H1 (cell line): ENCODE measurements at regions not wholly inside any gene's neighbourhood (a gene's known extent, or its start where the extent isn't known, plus 50 kb on each side); places are given as distances from the start of the nearest gene placed in this dataset.

ENCODE experiments used
- CTCF ChIA-PET: fragments of 300-600 bp; sonication (Branson Sonifier 250); formaldehyde crosslinking; loops from one replicate; lab custom pipeline; 2021; ENCODE audit not compliant: partially characterized antibody; lab: Charles Lee
- POLR2A ChIA-PET: fragments of 300-600 bp; sonication (Branson Sonifier 250); formaldehyde crosslinking; loops from one replicate; lab custom pipeline; 2021; ENCODE audit warnings: inconsistent platforms; ENCODE audit not compliant: partially characterized antibody; lab: Charles Lee
- DNase-seq, 2 experiments: peaks; one replicate each; pipeline versions ENCODE4 v3.0.0 to v3.0.0-alpha.2; 2010 to 2022; ENCODE audit warnings: low spot score in 2 of 2, low read depth in 1 of 2, mixed read lengths in 1 of 2
- FAIRE-seq: peaks from 2 replicates; lab custom pipeline; 2011; peaks lifted over from hg19 to GRCh38; lab: Jason Lieb, UNC
- H2AFZ ChIP-seq: 2 replicates; pipeline ENCODE4 v1.8.1; 2012; ENCODE audit warnings: low read length, inconsistent platforms
- H2AK5ac ChIP-seq: 2 replicates; pipeline ENCODE4 v1.6.1; 2013; ENCODE audit warnings: low read depth, low read length
- H2BK120ac ChIP-seq: replicated peaks from 2 replicates; pipeline ENCODE3; 2013; ENCODE audit warnings: low read depth, low read length, inconsistent platforms
- H2BK12ac ChIP-seq: 2 replicates; pipeline ENCODE4 v1.6.1; 2013; ENCODE audit warnings: low read depth, low read length
- H2BK15ac ChIP-seq: 2 replicates; pipeline ENCODE4 v1.6.1; 2013; ENCODE audit warnings: low read length
- H2BK20ac ChIP-seq: 2 replicates; pipeline ENCODE4 v1.6.1; 2013; ENCODE audit warnings: low read length
- H2BK5ac ChIP-seq: 2 replicates; pipeline ENCODE4 v1.6.1; 2013; ENCODE audit warnings: low read depth, low read length
- H3K14ac ChIP-seq: 2 replicates; pipeline ENCODE4 v1.6.1; 2013; ENCODE audit warnings: inconsistent platforms; ENCODE audit not compliant: insufficient read length
- H3K18ac ChIP-seq: 2 replicates; pipeline ENCODE4 v1.6.1; 2013; ENCODE audit warnings: low read length; ENCODE audit errors: extremely low read depth
- H3K23ac ChIP-seq: 2 replicates; pipeline ENCODE4 v1.6.1; 2013; ENCODE audit warnings: inconsistent platforms; ENCODE audit not compliant: insufficient read length
- H3K23me2 ChIP-seq: 2 replicates; pipeline ENCODE4 v1.6.1; 2013; ENCODE audit warnings: low read depth, low read length
- H3K27ac ChIP-seq: 2 replicates; pipeline ENCODE4 v1.6.1; 2011; ENCODE audit warnings: low read depth, low read length, inconsistent platforms
- H3K27me3 ChIP-seq, 4 experiments: replicated peaks in 1 of 4; 1 replicate in 1 of 4; 2 replicates in 3 of 4; pipeline versions ENCODE4 v1.6.1 to v1.8.1; 2011 to 2013; ENCODE audit warnings: low read length in 3 of 4, mild to moderate bottlenecking in 3 of 4, inconsistent platforms in 2 of 4, mixed read lengths in 2 of 4, moderate library complexity in 1 of 4; ENCODE audit not compliant: control insufficient read depth in 3 of 4, insufficient read depth in 3 of 4; ENCODE audit errors: extremely low read depth in 1 of 4
- H3K36me3 ChIP-seq, 4 experiments: 2 replicates each; pipeline versions ENCODE4 v1.6.1 to v1.8.1; 2011 to 2013; ENCODE audit warnings: mild to moderate bottlenecking in 4 of 4, low read length in 3 of 4, moderate library complexity in 2 of 4, control low read depth in 1 of 4, inconsistent platforms in 1 of 4; ENCODE audit not compliant: insufficient read depth in 4 of 4, control insufficient read depth in 2 of 4
- H3K4ac ChIP-seq: replicated peaks from 2 replicates; pipeline ENCODE3; 2013; ENCODE audit warnings: low read length, low read depth, mixed read lengths, inconsistent platforms; ENCODE audit not compliant: insufficient read length
- H3K4me1 ChIP-seq, 4 experiments: replicated peaks in 1 of 4; 1 replicate in 1 of 4; 2 replicates in 3 of 4; pipeline versions ENCODE4 v1.6.1 to v1.8.1; 2011 to 2013; ENCODE audit warnings: low read length in 3 of 4, inconsistent platforms in 2 of 4, mixed read lengths in 1 of 4; ENCODE audit not compliant: insufficient read depth in 4 of 4, control insufficient read depth in 3 of 4
- H3K4me2 ChIP-seq, 2 experiments: 2 replicates each; pipeline versions ENCODE4 v1.6.1 to v1.8.1; 2011 to 2013; ENCODE audit warnings: low read depth in 2 of 2, low read length in 2 of 2, control low read depth in 1 of 2, inconsistent platforms in 1 of 2, mild to moderate bottlenecking in 1 of 2; ENCODE audit not compliant: insufficient read depth in 1 of 2
- H3K4me3 ChIP-seq, 4 experiments: fragments of 200-600, 300-600 bp in 1 of 4; sonication (generic), shearing (Covaris generic), sonication (Bioruptor Twin) in 1 of 4; 2 replicates each; pipeline versions ENCODE4 v1.5.1 to v1.8.1; 2011 to 2016; ENCODE audit warnings: low read length in 4 of 4, low read depth in 3 of 4, control low read depth in 2 of 4, inconsistent platforms in 2 of 4, mild to moderate bottlenecking in 2 of 4, mixed read lengths in 1 of 4, moderate library complexity in 1 of 4; ENCODE audit not compliant: insufficient read depth in 2 of 4; ENCODE audit errors: extremely low read depth in 1 of 4
- H3K56ac ChIP-seq: replicated peaks from 2 replicates; pipeline ENCODE3; 2013; ENCODE audit warnings: low read depth, mild to moderate bottlenecking, mixed read lengths, low read length, inconsistent platforms; ENCODE audit not compliant: insufficient read length
- H3K79me1 ChIP-seq: 2 replicates; pipeline ENCODE4 v1.6.1; 2013; ENCODE audit warnings: low read depth, low read length, control low read depth
- H3K79me2 ChIP-seq, 2 experiments: 2 replicates each; pipeline versions ENCODE4 v1.6.1 to v1.8.1; 2012 to 2013; ENCODE audit warnings: low read length in 2 of 2, mild to moderate bottlenecking in 2 of 2, inconsistent platforms in 1 of 2; ENCODE audit not compliant: insufficient read depth in 2 of 2, control insufficient read depth in 1 of 2
- H3K9ac ChIP-seq, 4 experiments: replicated peaks in 1 of 4; 1 replicate in 1 of 4; 2 replicates in 3 of 4; pipeline versions ENCODE4 v1.6.1 to v1.8.1; 2011 to 2013; ENCODE audit warnings: low read depth in 3 of 4, low read length in 3 of 4, control low read depth in 2 of 4, mild to moderate bottlenecking in 2 of 4, moderate library complexity in 2 of 4, inconsistent platforms in 1 of 4; ENCODE audit errors: extremely low read depth in 1 of 4
- H3K9me3 ChIP-seq, 2 experiments: 2 replicates each; pipeline versions ENCODE4 v1.6.1 to v1.8.1; 2012 to 2013; ENCODE audit warnings: mild to moderate bottlenecking in 2 of 2, moderate library complexity in 2 of 2, control low read depth in 1 of 2, inconsistent platforms in 1 of 2, low read depth in 1 of 2, low read length in 1 of 2, mixed read lengths in 1 of 2; ENCODE audit not compliant: insufficient read depth in 2 of 2
- H4K20me1 ChIP-seq, 2 experiments: replicated peaks in 1 of 2; 2 replicates each; pipeline versions ENCODE3 to v1.8.1; 2011 to 2013; ENCODE audit warnings: inconsistent platforms in 2 of 2, low read length in 2 of 2, mild to moderate bottlenecking in 1 of 2; ENCODE audit not compliant: insufficient read depth in 2 of 2, control insufficient read depth in 1 of 2
- H4K5ac ChIP-seq: 2 replicates; pipeline ENCODE4 v1.6.1; 2013; ENCODE audit warnings: low read length, low read depth, mixed read lengths, inconsistent platforms; ENCODE audit not compliant: insufficient read length
- H4K8ac ChIP-seq: 2 replicates; pipeline ENCODE4 v1.8.0; 2013; ENCODE audit warnings: mild to moderate bottlenecking, moderate library complexity, low read length, inconsistent platforms; ENCODE audit not compliant: insufficient read depth; ENCODE audit errors: extremely low read depth
- H4K91ac ChIP-seq: replicated peaks from 2 replicates; pipeline ENCODE3; 2013; ENCODE audit warnings: low read length, mixed read lengths, inconsistent platforms; ENCODE audit not compliant: insufficient read length
- TAF1 ChIP-seq: IDR thresholded peaks from 2 replicates; pipeline ENCODE4 v1.6.1; 2011; ENCODE audit warnings: mild to moderate bottlenecking, low read depth, low read length
- WGBS, 2 experiments: shearing (Covaris generic) in 1 of 2; methylation state at CpG; one replicate each; pipeline versions ENCODE4 v1.1.6 to v1.1.7; 2013 to 2015; ENCODE audit warnings: low lambda C conversion rate in 2 of 2, mixed read lengths in 2 of 2, inconsistent platforms in 1 of 2, low coverage in 1 of 2, missing lambda C conversion rate in 1 of 2; ENCODE audit not compliant: insufficient replicate concordance in 2 of 2, insufficient coverage in 1 of 2, insufficient read length in 1 of 2; ENCODE audit errors: extremely low coverage in 1 of 2, missing lambda C conversion rate in 1 of 2; 5-methylcytosine and 5-hydroxymethylcytosine counted together

DNA sequence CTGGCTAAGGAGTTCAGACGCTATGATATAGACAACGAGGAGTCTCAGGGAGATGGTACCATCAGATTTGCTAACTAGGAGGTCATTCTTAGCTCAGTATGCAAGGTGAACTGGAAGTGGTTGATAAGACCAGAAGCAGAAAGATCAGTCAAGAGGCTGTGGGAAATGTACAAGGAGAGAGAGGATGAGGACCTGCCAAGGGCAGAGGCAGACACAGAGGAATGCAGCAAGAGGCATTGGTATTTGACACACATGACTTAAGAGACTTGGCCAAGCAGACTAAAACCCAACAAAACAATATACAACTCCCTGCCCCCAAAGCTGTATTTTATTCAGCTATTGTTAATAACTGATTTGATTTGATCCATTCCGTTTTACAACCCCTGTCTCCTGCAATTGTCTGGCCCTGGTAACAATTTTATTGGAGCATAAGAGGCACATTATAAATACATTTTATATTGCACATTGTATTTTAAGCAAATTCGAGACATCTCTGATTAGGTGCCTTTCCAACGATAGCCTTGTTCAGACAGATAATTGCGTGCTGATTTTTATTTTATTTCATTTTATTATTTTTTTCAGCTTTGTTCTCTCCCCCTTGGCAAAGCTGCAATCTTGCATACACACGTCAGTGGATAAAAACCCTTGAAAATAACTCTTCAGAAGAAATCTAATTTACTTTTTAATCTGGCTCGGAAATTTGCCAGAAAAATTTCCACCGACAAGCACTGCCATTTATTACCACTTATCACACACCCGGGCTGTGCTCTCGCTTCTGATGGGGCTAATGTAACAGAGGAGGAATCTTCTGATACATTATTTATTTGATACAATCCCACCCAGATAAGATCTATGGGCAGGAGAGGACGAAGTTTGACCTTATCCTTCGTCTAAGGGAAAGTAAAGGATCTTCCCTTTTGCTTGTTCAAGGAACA is 237.8 kb downstream of the NXPE2 start:
- H3K9me3 ChIP-seq: no peaks in the 10 kb centered on the region
- CTCF ChIA-PET: interaction anchor here (0.7 to 4.6 kb wide), 5 partner anchors 8 to 141 kb away, joined by 3 to 28 read pairs (median 5); no protein-coding TSS in a partner anchor
- FAIRE-seq (no peak), DNase-seq (no peak)
- H4K8ac ChIP-seq: no peak overlapping the region
- H3K79me1 ChIP-seq: no peaks in the 10 kb centered on the region
- H3K27ac ChIP-seq: no peak overlapping the region
- POLR2A ChIA-PET: no interaction called here
- no peak for TF ChIP-seq TAF1
- 91% methylated on average over 13 of the region's 13 CpGs; no CpG with 5 or more reads in 1 of the 2 experiments for WGBS, 2 experiments
- no peak overlapping the region for H3K4me3 ChIP-seq
- no peaks in the 10 kb centered on the region for H3K79me2 ChIP-seq
- H3K9ac ChIP-seq: no peak overlapping the region
- H3K4me1 ChIP-seq: no peaks in the 10 kb centered on the region
- H2BK12ac ChIP-seq: no peak overlapping the region
- H3K36me3 ChIP-seq: no peaks in the 10 kb centered on the region
- H4K91ac ChIP-seq: no peak overlapping the region
- H2BK120ac ChIP-seq: no peak overlapping the region
- H2BK20ac ChIP-seq: no peak overlapping the region
- no peak overlapping the region for H2BK5ac ChIP-seq
- H2BK15ac ChIP-seq: no peak overlapping the region
- H3K56ac ChIP-seq: no peak overlapping the region
- no peaks in the 10 kb centered on the region for H4K20me1 ChIP-seq
- H3K23ac ChIP-seq: no peak overlapping the region
- no peak overlapping the region for H3K4me2 ChIP-seq
- no peak overlapping the region for H2AK5ac ChIP-seq
- no peaks in the 10 kb centered on the region for H3K27me3 ChIP-seq
- H3K14ac ChIP-seq: no peak overlapping the region
- H3K18ac ChIP-seq: no peak overlapping the region
- H2AFZ ChIP-seq: no peak overlapping the region
- H4K5ac ChIP-seq: no peak overlapping the region
- H3K23me2 ChIP-seq: no peaks in the 10 kb centered on the region
- H3K4ac ChIP-seq: no peak overlapping the region
